ENCODE measurements at regions not wholly inside any gene's neighbourhood (a gene's known extent, or its start where the extent isn't known, plus 50 kb on each side); places are given as distances from the start of the nearest gene placed in this dataset.

GRCh38 chr13:40345149-40345514 lies 321.3 kb downstream of the FOXO1 start:
- POLR2A ChIA-PET: no interaction called here
- peaks cover 40% of the 10 kb centered on the region for H3K4me1 ChIP-seq
- H3K9me3 ChIP-seq: no peaks in the 10 kb centered on the region
- H3K4me3 ChIP-seq (ENCODE audit: low read depth, low read length): no peak overlapping the region
- Mint-ChIP-seq H3K4me1 (ENCODE audit: low read depth, unreplicated experiment) (peaks cover 50% of the 10 kb centered on the region), H3K4me3 (ENCODE audit: unreplicated experiment) (no peak overlapping the region), H3K27ac (ENCODE audit: unreplicated experiment) (peak overlapping the region; percentile 36), H3K27me3 (ENCODE audit: insufficient read depth, unreplicated experiment) (no peaks in the 10 kb centered on the region), H3K36me3 (ENCODE audit: insufficient read depth, unreplicated experiment) (peaks cover 6% of the 10 kb centered on the region), H3K9me3 (ENCODE audit: unreplicated experiment) (peaks cover 9% of the 10 kb centered on the region)
- CTCF ChIA-PET: no interaction called here
- H3K27me3 ChIP-seq (replicated peaks; ENCODE audit: control insufficient read depth, insufficient read depth, low read length): no peaks in the 10 kb centered on the region
- TF ChIP-seq CTCF (IDR thresholded peaks at IDR 0.05; ENCODE audit: insufficient read depth in 1 of 2, low read depth in 1 of 2, low read length in 1 of 2, severe bottlenecking in 1 of 2, unreplicated experiment in 1 of 2): no peak
- intact Hi-C loops (cut with micrococcal nuclease; ENCODE audit: unreplicated experiment): no loop called here
- DNase-seq: no peak
- H3K36me3 ChIP-seq (ENCODE audit: control insufficient read depth, insufficient read depth, low read length): no peaks in the 10 kb centered on the region
- BruUV-seq (replicated peaks): no TSS peak

- Mint-ChIP-seq H3K36me3 (ENCODE audit: insufficient read depth, unreplicated experiment) (no peaks in the 10 kb centered on the region), H3K9me3 (ENCODE audit: unreplicated experiment) (peaks cover 9% of the 10 kb centered on the region), H3K27ac (ENCODE audit: unreplicated experiment) (peak overlapping the region; percentile 36), H3K4me3 (ENCODE audit: unreplicated experiment) (no peak overlapping the region), H3K4me1 (ENCODE audit: low read depth, unreplicated experiment) (peaks cover 43% of the 10 kb centered on the region), H3K27me3 (ENCODE audit: insufficient read depth, unreplicated experiment) (no peaks in the 10 kb centered on the region)
- intact Hi-C loops (cut with micrococcal nuclease; ENCODE audit: unreplicated experiment): no loop called here
- Histone ChIP-seq H3K9me3 (no peaks in the 10 kb centered on the region), H3K4me3 (ENCODE audit: low read depth, low read length) (no peak overlapping the region), H3K27me3 (replicated peaks; ENCODE audit: control insufficient read depth, insufficient read depth, low read length) (no peaks in the 10 kb centered on the region), H3K4me1 (peaks cover 35% of the 10 kb centered on the region), H3K36me3 (ENCODE audit: control insufficient read depth, insufficient read depth, low read length) (no peaks in the 10 kb centered on the region)
- TF ChIP-seq CTCF (IDR thresholded peaks at IDR 0.05; ENCODE audit: insufficient read depth in 1 of 2, low read depth in 1 of 2, low read length in 1 of 2, severe bottlenecking in 1 of 2, unreplicated experiment in 1 of 2): no peak
- ChIA-PET POLR2A (no interaction called here), CTCF (no interaction called here)
- no peak for DNase-seq
- BruUV-seq (replicated peaks): no TSS peak
Observed at GRCh38 chr13:40345654-40346372, 320.6 kb downstream of the FOXO1 start.

GRCh38 chr13:40346592-40346991 lies 319.8 kb downstream of the FOXO1 start:
- POLR2A ChIA-PET: no interaction called here
- BruUV-seq (replicated peaks): no TSS peak

More at GRCh38 chr13:40346592-40346991, 319.8 kb downstream of the FOXO1 start:
- no peak overlapping the region for H3K4me3 ChIP-seq (ENCODE audit: low read depth, low read length)
- H3K9me3 ChIP-seq: no peaks in the 10 kb centered on the region
- H3K27me3 ChIP-seq (replicated peaks; ENCODE audit: control insufficient read depth, insufficient read depth, low read length): no peaks in the 10 kb centered on the region
- H3K36me3 ChIP-seq (ENCODE audit: control insufficient read depth, insufficient read depth, low read length): no peaks in the 10 kb centered on the region
- peaks cover 38% of the 10 kb centered on the region for H3K4me1 Mint-ChIP-seq (ENCODE audit: low read depth, unreplicated experiment)
- no peak for TF ChIP-seq CTCF (IDR thresholded peaks at IDR 0.05; ENCODE audit: insufficient read depth in 1 of 2, low read depth in 1 of 2, low read length in 1 of 2, severe bottlenecking in 1 of 2, unreplicated experiment in 1 of 2)
- intact Hi-C loops (cut with micrococcal nuclease; ENCODE audit: unreplicated experiment): no loop called here
- no peak overlapping the region for H3K27ac Mint-ChIP-seq (ENCODE audit: unreplicated experiment)
- peaks cover 28% of the 10 kb centered on the region for H3K4me1 ChIP-seq
- no peak overlapping the region for H3K4me3 Mint-ChIP-seq (ENCODE audit: unreplicated experiment)
- peaks cover 9% of the 10 kb centered on the region for H3K9me3 Mint-ChIP-seq (ENCODE audit: unreplicated experiment)
- DNase-seq: no peak
- H3K27me3 Mint-ChIP-seq (ENCODE audit: insufficient read depth, unreplicated experiment): no peaks in the 10 kb centered on the region
- no peaks in the 10 kb centered on the region for H3K36me3 Mint-ChIP-seq (ENCODE audit: insufficient read depth, unreplicated experiment)
- CTCF ChIA-PET: no interaction called here

Data from Caco-2 (cell line).